ENCODE measurements at regions not wholly inside any gene's neighbourhood (a gene's known extent, or its start where the extent isn't known, plus 50 kb on each side); places are given as distances from the start of the nearest gene placed in this dataset.

DNA sequence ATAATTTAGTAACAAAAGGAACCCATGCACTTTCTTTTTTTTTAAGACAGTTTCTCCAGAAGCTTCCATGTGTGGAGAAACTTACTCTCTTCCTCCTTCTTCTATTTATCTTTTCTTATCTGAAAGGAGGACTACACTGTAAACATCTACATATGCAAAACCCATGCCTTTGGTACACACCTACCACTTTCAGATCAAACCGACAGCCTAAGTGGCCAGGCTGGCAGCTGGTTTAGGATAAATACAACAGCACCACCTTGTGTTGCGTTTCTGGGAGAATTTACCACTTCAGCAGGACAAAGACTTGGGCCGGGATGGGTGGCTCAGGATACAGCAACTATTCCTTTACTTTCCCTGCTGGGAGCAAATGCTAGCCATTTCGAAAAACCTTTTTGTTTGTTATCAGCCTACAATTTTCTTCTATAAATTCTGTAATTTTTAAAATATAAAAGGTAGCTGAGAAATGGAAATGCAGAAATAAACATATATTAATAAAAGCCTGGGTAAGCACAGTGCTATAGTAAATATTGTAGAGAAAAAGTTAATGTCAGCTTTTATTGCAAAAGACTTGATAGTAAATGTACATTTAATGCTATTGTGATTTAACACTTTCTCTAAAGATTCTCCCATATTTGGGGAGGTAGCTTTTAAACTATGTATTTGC lies 94.0 kb upstream of the RFC3 start:
- DNase-seq = peak; percentile 66

DNA sequence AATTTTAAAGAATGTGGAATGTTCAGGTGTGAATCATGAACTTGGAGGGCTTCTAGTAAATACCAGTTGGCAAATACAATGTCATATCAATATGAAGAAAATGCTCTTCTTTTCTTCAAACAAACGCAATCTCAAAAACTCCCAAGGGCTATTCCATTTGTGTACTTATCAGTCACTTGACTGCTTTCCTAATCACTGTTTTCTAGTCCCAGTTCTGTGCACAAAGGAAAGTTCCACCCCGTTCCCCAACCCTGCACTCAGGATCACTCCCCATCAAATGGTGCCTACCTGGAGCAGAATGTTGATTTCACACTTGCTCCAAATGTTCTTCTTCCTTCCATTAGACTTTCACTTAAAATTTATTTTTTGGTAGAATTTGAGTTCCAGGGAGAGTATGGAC lies 92.6 kb upstream of the RFC3 start:
- no peak for DNase-seq

DNA sequence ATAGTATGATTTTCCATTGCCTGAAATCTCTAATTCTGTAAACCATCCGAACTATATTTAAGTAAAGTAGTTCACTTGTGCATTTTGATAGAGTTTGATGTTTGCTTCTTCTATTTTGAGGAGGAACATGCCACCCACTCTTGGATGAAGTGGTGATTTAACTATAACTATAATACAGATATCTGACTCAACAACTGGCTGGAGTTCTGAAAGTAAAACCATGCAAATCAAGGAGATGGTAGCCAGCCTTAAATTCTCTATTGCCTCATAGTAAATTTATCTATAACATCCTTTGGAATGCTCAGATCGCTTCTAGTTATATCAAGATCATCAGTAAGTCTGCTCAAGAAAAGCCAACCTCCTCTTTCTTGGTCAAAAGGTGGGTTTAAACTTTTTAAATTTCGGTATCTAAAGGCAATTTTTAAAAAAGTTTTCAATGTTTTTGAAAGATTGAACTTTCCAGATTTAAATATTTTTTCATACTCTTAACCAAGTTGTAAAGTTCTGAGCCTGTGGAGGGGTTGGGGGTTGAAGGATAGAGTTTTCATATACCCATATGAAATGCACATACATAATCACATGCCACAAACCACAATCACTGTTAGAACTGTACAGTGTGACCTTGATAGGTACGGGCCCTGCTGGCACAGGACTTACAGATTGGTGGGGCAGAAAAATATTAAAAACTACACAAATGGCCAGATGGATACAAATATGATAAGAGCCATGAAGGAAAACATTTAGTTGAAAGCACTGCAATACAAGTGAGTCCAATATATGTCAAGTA lies 90.5 kb upstream of the RFC3 start:
- DNase-seq = no peak

DNA sequence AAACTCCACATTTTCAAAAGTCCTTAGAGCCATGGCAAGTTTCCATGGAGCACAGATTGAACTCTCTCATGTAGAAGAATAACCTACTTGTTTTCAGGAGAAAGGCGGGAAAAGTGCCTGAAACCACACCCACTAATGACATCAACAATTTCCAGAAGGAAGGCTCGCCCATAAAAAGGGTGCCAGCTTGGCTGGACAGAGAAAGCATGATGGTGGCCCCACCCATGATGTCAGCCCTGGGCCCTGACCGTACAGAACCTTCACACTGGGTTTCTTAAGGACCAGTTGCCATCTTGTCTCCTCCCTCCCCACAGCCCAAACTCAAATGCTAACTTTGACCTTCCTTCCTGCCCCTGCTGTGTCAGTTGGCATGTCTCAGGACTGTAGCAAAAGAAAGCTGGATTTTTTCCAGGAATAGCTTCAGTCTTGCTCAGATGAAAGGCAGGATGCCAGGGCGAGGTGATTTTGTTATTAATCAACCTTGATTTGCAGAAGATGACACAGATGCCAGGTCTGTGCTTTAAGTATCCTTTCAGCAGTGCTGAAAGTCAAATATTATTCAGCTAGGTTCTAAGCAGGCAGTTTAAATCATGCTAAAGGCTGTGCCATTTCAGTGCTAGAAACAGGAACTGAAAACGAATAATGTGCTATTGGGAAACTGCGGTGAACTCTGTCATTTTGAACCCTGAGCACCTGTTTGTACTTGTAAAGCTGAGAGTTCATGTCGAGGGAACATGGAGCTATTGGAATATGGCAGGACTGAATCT lies 89.5 kb upstream of the RFC3 start:
- peak; percentile 49 for DNase-seq

DNA sequence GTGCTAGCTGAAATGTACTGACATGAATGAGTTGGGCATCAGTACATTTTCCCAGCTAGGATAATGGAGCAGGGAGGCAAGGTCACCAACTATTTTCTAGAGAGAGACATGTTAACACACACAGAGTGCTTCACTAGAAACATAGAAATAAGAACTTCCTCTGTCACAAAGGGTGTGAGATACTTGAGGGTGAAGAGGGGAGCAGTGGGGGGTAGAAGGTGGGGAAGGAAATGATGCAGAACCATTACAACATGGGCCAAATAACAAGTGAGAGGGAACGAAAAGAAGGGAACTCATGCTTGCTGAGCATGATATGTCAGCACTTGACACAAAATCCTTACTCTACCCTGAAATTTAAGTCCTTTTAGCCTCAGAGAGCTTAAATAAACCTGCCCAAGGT lies 87.8 kb upstream of the RFC3 start:
- DNase-seq = peak; percentile 43

DNA sequence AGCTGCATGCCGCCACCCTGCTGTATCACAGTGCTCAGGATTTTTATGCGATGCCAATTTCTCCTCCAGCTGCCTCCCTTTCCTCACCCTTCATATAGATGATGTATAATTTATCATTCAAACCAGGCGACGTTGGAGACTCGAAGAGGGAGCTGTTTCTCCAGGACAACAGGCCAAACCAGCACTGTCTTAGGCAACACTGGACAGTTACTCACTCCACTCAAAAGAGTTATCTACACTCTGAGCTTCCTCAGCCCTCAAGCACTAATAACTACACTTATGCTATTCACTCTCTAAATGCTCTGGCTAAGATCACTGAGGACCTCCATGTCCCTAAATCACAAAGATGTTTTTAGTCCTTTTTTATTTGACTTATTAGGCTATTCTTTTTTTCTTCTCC lies 87.3 kb upstream of the RFC3 start:
- no peak for DNase-seq

DNA sequence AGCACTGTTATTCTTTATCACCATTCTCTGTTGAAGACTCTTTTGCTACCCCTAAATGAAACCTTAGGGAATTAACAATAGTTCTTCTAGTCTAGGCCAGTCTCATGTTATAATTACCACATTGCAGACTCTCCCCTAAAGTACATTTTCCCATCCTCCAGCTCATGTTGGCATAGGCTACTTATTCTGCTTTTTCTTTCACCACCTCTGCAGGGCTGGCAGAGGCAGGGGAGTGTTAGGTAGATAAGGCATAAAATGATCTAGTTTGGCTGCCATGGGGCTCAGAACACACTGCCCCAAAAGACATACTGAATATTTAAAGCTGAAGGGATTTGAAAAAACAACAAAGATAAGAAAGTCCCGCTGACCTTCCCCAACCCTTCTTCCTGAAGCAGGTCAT lies 82.7 kb upstream of the RFC3 start:
- no peak for DNase-seq

DNA sequence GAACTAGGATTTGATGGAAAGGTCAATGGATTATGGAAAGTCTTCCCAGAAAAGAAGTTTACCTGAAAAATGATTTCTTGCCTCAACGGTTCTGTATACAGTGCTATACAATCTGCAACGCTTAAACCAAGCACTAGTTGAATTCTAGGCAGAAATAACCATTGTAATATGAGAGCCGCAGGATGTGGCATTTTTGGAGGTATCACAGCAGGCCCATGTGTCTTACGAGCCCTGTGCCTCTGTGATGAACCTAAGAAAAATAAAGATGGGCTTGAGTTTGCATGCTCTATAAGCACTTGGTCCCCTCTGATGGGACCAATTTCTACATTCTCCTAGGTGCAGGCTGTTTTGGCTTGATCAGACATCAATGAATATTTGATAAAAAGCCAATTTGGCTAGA lies 78.7 kb upstream of the RFC3 start:
- no peak for DNase-seq

DNA sequence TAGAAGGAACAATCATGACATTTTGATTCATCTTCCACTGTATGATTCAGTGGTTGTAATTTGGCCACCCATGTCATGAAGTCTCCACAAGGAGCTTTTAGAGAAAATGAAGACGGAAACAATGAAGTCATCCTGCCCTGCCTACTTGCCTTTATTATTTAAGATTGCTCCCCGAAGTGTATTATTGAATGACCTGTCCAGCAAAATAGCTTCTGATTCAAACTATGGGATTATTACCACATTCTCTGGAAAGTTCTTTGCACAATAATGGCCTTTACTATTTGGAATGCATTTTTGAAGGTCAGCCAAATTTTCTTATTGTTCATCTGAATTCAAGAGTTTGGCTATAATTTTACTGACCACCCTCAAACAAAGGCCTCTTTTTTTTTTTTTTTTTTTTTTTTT lies 77.8 kb upstream of the RFC3 start:
- DNase-seq = no peak

DNA sequence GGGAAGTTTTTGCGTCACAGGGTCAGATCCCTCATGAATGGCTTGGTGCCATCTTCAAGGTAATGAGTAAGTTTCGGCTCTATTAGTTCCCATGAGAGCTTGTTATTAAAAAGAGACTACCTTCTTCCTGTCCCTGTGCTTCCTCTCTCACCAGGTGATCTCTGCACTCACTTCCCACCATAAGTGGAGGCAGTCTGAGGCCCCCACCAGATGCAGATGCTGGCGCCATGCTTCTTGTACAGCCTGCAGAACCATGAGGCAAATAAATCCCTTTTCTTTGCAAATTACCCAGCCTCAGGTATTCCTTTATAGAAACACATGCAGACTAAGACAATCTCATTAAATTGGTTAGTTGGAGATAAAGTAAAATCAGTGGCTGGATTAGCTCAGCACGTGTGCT lies 75.6 kb upstream of the RFC3 start:
- DNase-seq = no peak

DNA sequence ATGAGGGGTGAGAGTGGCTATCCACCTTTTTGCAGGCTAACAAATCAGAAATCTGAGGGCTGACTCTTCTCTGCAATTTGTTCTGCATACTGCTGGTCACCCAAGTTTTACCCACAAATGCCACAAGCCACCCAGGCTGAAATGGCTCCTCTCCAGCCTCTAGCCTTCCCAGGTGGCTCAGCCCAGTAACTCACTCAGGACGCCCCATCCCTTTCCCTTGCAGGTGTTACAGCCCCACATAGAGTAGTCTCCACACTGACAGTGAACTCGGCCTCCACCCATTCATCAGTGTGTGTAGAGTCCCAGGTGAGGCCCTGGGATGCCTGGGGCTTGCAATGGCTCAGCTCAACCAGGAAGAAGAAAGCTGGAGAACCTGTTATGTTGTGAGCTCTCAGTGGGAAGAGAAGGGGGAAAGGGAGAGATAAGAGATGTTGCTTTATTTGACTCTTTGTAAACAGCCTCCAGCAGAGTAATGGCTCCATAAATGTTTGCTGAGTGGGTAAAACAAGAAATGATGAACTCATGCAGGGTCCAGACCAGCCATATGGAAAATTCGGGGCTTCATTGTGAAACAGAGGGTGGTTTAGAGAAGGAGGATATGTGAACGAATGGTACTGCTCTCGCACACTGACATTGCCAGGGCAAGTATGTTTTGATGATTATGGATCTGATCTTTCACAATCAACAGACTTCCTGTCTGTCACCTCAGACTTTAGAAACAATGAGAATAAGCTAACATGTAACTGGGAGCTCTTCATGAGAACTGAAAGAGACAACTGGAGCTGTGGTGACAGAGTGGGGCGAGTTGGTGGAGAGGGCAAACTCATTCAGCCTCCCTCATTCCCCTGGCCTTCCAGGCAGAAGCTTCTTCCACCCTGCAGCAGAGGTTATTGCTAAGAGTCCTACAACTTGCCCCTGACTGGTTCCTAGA lies 74.2 kb upstream of the RFC3 start:
- no peak for DNase-seq

DNA sequence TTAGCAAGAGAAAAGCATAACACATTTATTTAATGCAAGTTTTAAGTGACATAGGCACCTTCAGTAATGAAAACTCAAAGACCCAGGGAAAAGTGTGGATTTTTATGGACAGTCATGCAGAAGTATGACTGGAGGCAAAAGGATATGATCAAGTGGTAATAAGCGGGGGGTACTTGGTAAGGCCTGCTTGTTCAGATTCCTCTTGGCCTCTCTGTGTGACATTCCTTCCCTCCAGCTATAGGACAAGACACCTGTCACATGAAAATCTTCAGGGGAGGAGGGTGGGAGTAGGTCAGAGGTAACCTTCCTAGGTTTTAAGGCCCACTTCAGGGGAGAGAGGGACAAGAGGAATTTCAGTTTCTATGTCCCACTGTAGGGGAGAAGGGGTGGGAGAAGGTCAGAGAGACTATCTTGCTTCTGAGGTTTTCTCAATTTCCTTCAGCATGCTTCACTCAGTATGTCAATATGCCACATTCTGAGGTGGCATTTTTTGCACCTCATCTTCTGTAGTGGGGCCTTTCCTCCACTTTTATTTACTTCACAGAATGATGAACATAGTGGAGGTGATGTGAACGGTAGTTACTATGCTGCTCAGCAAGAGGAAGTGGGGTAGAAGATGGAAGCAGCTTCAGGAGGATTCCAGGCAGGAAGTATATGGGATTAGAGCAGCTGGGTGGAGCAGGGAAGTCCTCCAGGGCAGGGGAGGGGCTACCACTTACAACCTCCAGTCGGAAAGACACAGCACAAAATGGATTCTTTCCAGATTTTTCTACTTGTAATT lies 73.2 kb upstream of the RFC3 start:
- DNase-seq = peak; percentile 91

DNA sequence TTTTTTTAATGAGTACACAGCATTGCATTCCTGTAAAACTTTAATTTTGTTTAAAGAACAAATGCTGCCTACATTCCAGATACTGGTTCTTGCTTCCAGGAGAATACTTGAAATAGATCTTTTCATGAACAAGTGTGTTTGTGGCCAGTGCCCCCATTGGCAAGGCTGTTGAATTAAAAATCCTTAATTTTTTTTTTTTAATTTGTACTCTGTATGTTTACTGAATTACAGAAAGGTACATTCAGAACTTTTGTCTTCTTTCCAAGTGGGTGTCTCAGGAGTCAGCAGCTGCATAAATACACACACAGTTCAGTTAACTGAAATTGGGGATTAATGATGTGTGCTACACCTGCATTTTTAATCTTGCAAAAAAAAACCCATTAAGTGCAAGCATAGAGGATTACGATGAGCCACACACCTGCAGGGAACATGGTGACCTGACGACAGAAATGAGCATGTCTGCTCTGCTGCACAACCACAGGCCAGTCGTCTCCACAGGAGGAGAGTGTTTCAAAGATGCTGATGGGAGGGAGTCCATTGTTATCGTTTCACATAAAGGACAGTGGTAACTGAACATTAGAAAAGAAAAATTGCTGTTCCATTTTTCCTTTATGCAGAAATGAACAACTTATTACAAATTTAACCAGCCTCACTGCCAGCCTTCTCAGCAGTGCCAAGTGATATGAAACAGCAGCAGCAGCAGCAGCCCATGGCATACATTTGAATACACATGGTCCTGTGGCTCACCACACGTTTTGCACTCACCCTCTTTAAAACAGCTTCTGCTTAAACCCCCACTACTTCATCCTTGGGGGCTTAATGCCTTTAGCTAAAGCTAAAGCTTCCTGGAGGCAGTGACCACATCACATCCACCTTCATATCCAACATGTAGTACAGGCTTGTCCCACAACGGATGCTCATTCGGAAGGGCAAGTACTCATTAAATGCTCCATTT lies 72.3 kb upstream of the RFC3 start:
- DNase-seq = peak; percentile 91

DNA sequence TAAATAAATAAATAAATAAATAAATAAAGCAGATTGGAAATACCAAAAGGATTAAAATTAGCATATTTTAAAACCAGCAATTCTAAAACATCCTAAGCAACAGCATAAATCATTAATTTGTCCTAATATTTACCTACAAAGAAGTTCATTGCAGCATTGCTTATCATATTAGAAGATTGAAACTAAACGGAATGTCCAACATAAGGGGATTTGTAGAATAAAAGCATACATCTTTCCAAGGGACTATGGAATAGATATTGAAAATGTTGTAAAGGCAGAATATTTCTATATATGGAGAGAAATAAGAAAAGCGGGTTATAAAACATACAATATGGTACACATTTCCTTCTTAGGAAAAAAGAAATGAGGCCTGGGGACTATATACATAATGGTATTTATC lies 71.1 kb upstream of the RFC3 start:
- no peak for DNase-seq

DNA sequence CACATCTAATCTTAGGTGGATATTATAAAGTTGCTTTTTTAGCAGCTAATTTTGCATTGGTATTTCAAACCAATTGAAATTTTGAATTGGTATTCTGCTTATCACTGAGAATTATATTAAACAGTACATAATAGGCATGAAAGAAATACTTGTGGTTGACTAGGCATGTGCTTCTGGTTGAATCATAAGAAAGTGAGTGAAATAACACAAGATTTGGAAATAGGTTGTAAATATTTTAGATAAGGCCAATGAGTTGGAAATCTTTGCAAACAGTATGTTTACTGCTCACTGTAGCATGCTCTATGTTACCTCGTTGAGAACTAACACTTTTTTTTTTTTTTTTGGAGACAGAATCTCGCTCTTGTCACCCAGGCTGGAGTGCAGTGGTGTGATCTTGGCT lies 66.8 kb upstream of the RFC3 start:
- no peak for DNase-seq

DNA sequence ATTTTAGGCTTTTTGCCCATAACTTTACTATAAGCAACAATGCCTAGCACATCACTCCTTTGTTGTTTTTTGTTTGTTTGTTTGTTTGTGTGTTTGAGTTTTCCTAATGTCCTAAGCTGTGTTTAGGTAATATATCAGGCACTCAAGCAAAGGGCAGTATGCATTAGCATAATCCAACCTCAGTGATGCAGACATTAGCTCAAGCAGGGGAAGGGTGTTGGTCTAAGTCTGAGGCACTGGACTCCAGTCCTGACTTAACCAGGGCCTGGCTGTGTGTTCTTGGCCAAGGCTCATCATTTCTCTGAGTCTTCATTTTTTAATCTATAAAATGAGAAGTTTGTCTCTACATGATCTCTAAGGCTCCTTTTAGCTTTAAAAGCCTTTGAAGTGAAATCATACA lies 65.9 kb upstream of the RFC3 start:
- no peak for DNase-seq

DNA sequence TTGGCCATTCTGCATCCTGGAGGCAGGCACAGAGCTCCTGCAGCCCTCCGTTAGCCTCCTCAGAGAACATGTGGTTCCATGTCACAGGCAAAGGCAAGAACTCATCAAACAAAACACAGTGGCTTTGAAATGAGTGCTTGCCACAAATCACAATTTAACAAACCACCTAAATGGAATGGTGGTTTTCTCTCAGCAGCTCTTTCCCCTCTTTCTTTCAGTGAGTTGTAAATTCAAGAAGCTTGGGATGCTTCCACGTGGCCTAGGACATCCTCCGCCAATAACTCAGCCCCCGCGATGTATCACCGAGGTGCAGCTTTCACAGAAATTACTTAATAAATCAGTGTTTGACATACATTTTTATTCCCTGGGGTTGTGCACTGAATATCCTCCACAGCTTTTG lies 65.4 kb upstream of the RFC3 start:
- no peak for DNase-seq

DNA sequence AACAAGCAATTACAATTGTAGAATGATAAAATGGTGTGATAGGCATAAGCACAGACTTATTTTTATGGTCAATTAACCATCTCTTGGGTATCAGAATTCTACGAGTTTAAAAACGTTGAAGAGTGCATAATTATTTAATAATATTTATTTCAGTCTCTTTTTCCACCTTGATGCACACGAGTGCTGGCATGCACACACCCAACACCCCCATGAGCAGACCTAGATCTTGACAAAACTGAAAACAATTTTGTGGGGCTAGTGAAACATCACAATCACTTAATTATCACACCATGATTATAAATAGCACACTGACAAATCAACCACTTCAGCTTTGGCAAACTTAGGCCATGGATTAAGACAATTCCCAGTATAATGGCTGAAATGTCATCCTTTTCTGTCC lies 61.0 kb upstream of the RFC3 start:
- no peak for DNase-seq

DNA sequence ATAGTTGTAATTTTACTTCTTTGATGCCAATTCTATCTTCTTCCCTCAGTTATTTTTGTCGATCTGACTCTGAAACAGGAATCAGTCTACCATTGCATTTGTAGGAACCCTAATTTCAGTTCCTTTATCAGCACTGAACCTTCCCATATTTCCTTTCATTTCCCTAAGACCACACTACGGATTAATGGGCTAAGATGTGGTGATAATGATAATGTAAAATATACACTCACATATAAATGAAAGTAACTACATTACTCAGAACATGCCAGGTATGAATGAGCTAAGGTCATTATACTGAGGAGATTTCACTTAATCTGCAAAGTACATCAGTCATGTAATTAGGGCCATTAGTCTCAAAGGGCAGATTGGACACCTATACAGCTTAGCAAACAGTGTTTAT lies 60.2 kb upstream of the RFC3 start:
- no peak for DNase-seq

DNA sequence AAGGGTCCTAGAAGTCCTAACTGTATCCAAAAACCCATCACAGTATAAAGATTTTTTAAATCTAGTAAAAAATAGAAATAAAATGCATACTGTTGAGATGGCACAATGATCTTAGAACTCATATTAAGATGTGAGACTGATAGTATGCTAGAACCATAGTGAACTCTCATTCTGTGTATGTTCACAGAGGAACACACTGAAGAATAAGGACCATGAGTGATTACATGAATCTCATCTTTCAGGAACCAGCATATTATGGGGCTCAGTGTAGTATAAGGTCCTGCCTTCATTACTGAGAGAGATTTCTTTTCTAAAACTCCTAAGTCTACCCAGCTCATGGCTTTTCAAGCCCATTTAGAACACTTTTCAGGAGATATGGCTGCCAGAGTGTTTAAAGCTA lies 59.8 kb upstream of the RFC3 start:
- DNase-seq = no peak

DNA sequence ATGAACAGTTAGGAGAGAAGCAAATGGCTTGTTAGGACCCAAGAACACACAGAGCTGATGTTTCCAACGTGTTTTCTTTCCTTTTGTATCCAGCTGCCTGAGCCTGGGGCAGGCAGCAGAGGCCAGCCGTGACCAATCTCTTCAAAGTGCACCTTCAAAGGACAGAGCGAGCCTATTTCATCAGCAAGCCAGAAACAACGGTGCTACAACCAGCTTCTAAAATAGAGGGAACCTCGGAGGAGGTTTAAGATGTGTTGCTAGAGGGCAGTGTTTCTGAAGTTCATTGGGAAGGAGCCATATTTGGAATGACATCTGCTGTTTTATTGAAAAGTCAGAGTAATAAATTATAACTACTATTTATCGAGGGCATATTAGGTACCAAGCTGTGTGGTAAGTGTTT lies 56.2 kb upstream of the RFC3 start:
- no peak for DNase-seq

Data from DMS79 treated with DMSO at 0.1 percent for 48 hours (cell line).